ENCODE measurements at regions not wholly inside any gene's neighbourhood (a gene's known extent, or its start where the extent isn't known, plus 50 kb on each side); places are given as distances from the start of the nearest gene placed in this dataset.

- Histone ChIP-seq H3K36me3 (no peaks in the 10 kb centered on the region), H3K9me3 (no peaks in the 10 kb centered on the region), H3K4me3 (no peak overlapping the region), H3K27me3 (no peaks in the 10 kb centered on the region), H3K4me1 (no peaks in the 10 kb centered on the region), H3K27ac (no peak overlapping the region)
- peak in 1 of 3 donors; percentile 23 for DNase-seq
- WGBS (ENCODE audit: insufficient coverage, low coverage, low lambda C conversion rate, missing lambda C conversion rate), result 32% methylated on average over 3 of the region's 3 CpGs
- TF ChIP-seq CTCF (IDR thresholded peaks at IDR 0.05), result no peak
- no peak for TF ChIP-seq POLR2A (IDR thresholded peaks at IDR 0.05)
- ATAC-seq, result peak; percentile 58 to 70 (median 65)
- intact Hi-C loops (cut with DNase I), result no loop called here
These were observed 266.2 kb upstream of the ROPN1 start for GRCh38 chr3:124258057-124258500.

GRCh38 chr3:124260206-124260915 lies 268.4 kb upstream of the ROPN1 start:
- no peaks in the 10 kb centered on the region for H3K27me3 ChIP-seq
- no peaks in the 10 kb centered on the region for H3K36me3 ChIP-seq
- DNase-seq, result no peak
- H3K9me3 ChIP-seq, result no peaks in the 10 kb centered on the region
- TF ChIP-seq CTCF (IDR thresholded peaks at IDR 0.05), result no peak
- no peak for TF ChIP-seq POLR2A (IDR thresholded peaks at IDR 0.05)
- intact Hi-C loops (cut with DNase I), result no loop called here
- H3K27ac ChIP-seq, result no peak overlapping the region
- H3K4me1 ChIP-seq, result no peaks in the 10 kb centered on the region
- no peak overlapping the region for H3K4me3 ChIP-seq
- ATAC-seq, result peak in 3 of 4 donors; percentile 29 to 75 (median 31)
- WGBS (ENCODE audit: insufficient coverage, low coverage, low lambda C conversion rate, missing lambda C conversion rate), result 57% methylated on average over 1 of the region's 1 CpG

- Histone ChIP-seq H3K36me3 (no peaks in the 10 kb centered on the region), H3K4me3 (no peak overlapping the region), H3K9me3 (no peaks in the 10 kb centered on the region), H3K27ac (no peak overlapping the region), H3K4me1 (no peaks in the 10 kb centered on the region), H3K27me3 (no peaks in the 10 kb centered on the region)
- TF ChIP-seq CTCF (IDR thresholded peaks at IDR 0.05) (no peak), POLR2A (IDR thresholded peaks at IDR 0.05) (no peak)
- ATAC-seq (no peak), DNase-seq (no peak)
- intact Hi-C loops (cut with DNase I), result no loop called here
- WGBS (ENCODE audit: insufficient coverage, low coverage, low lambda C conversion rate, missing lambda C conversion rate), result 51% methylated on average over 2 of the region's 2 CpGs
These were observed 269.4 kb upstream of the ROPN1 start for GRCh38 chr3:124261306-124261705.

- Histone ChIP-seq H3K27ac (no peak overlapping the region), H3K36me3 (no peaks in the 10 kb centered on the region), H3K9me3 (no peaks in the 10 kb centered on the region), H3K4me1 (no peaks in the 10 kb centered on the region), H3K27me3 (no peaks in the 10 kb centered on the region), H3K4me3 (no peak overlapping the region)
- WGBS (ENCODE audit: insufficient coverage, low coverage, low lambda C conversion rate, missing lambda C conversion rate), result 72% methylated on average over 3 of the region's 4 CpGs
- ATAC-seq (peak in 1 of 4 donors; percentile 47), DNase-seq (no peak)
- intact Hi-C loops (cut with DNase I), result no loop called here
- TF ChIP-seq CTCF (IDR thresholded peaks at IDR 0.05), result no peak
- no peak for TF ChIP-seq POLR2A (IDR thresholded peaks at IDR 0.05)
These were observed 271.2 kb upstream of the ROPN1 start for GRCh38 chr3:124263168-124263567.

All from right lobe of liver (tissue), 6 donors.